Stimulated activated CD4-positive, alpha-beta T cell treated with anti-CD3 and anti-CD28 coated beads, Interleukin-15, amount 100 ng/mL, for 24 hours (primary cell): ENCODE measurements at regions not wholly inside any gene's neighbourhood (a gene's known extent, or its start where the extent isn't known, plus 50 kb on each side); places are given as distances from the start of the nearest gene placed in this dataset.
"Not testable (repeated sequence)": the region's sequence is repeated elsewhere in the genome, so short reads cannot be mapped to it uniquely, and the experiment has no call there.

Experiments
- DNase-seq: peaks from one replicate; pipeline ENCODE4 v3.0.0-alpha.2; 2020

DNA sequence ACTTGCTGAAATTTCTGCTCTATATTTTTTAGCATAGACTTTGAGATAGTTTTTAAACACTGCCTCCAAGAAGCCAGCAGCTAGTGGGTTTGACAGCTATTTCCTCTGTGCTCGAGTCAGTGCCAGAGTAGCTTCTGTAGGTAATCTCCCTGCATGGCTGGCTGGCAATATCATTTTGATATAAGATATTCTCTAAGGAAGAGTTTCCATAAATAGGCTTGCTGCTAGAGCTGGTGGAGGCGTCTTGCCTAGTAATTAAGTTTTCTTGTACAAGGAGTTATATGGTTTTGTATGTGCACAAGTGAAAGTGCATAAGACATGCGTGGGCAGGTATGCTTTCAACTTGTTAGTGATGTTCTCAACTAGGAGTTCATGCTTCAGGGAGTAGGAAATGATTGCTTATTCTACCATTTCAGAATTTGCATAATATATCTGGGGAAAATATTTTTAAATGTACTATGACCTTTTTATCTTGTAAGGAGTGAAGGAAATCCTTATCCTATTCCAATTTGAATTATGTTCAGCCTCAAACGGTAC lies 74.1 kb upstream of the CCL21 start:
- no peak for DNase-seq

DNA sequence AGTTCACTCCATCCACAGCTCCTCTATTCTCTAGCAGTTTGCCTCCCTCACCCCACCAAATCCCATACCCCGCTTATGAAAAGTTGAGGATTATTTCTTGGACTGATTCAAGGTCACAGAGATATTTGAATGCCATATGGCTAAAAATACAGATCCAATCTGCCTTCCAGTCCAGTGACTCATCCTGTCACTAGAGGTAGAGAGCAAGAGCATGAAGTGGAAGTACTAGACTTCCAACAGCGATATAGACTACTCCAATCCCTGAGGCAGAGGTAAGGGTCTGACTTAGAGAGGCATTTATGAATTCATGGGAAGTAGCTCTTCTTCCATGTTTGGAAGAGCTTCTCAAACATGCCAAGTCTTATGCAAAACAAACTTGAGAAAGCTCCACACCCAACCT lies 72.4 kb upstream of the CCL21 start:
- no peak for DNase-seq

DNA sequence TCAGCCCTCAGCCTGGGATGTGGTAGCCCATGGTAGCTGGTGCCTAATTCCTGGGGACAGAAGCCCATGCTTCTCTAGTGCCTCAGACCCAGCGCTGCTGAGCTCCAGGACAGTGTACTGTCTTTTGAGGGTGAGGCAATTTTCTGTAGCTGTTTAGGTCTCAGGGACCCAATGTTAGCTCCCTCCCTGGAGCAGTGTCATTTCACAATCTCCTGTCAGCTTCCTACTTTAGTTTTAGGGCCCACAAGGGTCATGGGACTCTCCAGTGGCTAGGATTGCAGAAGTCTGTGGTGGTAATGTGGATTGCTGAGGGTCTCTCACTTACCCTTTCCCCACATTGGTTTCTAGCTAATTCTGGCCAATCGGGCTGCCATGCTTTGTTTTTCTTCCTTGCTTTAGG lies 67.7 kb upstream of the CCL21 start:
- DNase-seq, result no peak

DNA sequence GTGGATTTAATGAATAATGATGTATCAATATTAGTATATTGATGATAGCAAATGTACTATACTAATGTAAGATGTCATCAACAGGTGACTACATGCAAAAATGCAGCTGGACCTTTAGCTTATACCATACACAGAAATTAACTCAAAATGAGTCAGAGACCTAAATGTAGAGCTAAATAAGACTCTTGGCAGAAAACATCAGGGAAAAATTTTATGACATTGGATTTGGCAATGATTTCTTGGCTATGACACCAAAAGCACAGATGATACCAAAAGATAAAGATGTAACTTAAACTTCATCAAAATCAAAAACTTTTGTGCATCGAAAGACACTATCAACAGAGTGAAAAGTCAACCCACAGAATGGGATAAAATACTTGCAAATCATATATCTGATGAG lies 64.0 kb upstream of the CCL21 start:
- no peak for DNase-seq

DNA sequence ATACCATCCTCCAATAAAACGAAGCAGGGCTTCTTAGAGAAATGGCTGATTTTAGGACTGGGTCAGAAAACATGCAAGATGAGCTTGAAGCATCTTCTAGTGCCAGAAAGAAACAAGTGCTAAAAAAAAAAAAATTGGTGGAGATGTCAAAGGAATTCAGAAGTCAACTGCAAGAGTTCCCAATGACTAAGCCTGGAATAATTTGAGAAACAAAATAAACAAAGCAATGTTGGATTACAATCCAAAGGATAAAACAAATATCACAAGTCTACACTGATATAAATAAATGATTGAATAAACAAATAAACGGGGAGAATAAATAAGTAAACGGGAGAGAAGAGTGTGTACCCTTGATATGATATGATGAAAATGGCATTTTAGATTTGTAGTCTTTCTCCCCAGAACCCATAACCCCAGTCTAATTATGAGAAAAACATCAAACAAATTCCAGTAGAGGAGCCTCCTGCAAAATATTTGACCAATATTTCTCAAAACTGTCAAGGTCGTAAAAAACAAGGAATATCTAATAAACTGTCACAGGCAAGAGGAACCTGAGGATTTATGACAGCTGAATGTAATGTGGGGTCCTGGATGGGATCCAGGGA lies 63.5 kb upstream of the CCL21 start:
- DNase-seq, result no peak

DNA sequence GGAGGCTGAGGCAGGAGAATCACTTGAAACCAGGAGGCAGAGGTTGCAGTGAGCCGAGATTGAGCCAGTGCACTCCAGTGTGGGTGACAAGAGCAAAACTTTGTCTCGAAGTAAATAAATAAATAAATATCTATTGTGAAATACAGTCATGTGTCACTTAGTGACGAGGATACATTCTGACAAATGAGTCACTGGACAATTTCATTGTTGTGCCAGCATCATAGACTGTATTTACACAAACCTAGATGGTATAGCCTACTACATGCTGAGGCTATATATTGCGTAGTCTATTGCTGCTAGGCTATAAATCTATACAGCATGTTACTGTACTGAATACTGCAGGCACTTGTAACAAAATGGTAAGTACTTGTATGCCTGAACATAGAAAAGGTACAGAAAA lies 61.1 kb upstream of the CCL21 start:
- DNase-seq, result no peak

DNA sequence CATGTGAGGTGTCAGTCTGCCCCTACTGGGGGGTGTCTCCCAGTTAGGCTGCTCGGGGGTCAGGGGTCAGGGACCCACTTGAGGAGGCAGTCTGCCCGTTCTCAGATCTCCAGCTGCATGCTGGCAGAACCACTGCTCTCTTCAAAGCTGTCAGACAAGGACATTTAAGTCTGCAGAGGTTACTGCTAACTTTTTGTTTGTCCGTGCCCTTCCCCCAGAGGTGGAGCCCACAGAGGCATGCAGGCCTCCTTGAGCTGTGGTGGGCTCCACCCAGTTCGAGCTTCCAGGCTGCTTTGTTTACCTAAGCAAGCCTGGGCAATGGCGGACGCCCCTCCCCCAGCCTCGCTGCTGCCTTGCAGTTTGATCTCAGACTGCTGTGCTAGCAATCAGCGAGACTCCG lies 57.2 kb upstream of the CCL21 start:
- not testable (repeated sequence) for DNase-seq

DNA sequence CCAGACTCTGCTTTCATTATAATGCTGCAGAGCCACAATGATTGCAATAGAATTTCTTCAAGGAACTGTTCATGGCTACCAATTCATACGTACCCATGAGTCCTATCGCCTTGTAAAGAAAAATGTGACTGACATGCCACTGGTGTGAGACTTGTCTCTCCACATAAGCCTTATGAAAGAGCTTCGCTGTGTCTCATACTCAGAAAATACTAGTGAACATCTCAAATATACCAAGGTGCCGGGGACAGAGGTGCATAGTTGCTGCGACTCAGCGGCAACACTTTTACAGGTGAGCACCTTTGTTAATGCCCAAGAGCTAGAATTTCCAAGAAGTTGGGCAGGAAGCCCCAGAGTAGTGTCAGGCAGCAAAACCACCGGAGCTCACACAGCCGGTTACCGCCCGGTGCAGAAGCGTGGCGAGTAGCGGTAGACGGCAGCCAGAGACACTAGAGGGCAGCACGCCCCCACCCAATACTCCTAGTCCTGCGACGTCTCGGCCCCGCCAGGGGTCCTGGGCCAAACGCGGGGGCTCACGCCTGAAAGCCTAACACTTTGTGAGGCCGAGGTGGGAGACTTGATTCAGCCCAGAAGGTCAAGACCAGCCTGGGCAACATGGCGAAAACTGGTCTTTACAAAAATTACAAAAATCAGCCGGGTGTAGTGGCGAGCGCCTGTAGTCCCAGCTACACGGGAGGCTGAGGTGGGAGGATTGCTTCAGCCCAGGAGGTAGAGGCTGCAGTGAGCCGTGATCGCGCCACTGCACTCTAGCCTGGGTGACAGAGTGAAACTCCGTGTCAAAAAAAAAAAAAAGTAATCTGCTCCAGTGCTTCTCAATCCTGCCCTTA lies 50.5 kb upstream of the CCL21 start:
- peak; percentile 69 for DNase-seq
